ENCODE measurements at regions not wholly inside any gene's neighbourhood (a gene's known extent, or its start where the extent isn't known, plus 50 kb on each side); places are given as distances from the start of the nearest gene placed in this dataset.

DNA sequence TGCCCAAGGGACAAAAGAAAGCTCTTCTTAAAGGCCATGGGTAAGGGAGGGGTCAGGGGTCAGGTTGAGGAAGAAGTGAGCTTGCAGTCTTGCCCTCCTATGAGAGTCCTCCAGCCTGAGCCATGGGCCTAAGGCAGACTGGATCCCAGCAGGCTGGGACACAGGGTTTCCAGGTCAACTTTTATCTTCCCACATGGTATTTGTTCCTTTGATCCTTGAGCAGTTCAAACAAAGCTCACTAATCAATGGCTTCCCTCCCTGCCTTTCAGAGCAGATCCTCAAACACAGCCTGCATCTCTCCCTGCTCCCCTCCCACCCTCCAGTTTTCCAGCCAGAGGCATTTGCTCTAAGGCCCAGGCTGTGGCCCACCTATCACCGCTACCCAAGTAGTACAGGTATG lies 589.3 kb downstream of the INSC start:
- FAIRE-seq (no peak), DNase-seq (ENCODE audit: extremely low read depth in 1 of 4, low spot score in 3 of 4) (no peak), ATAC-seq (no peak)
- CTCF ChIA-PET (ENCODE audit: low intra/inter-chr PET ratio), result no interaction called here
- Histone ChIP-seq H3K27ac (ENCODE audit: extremely low read depth, low read depth, low read length) (no peak overlapping the region), H3K27me3 (ENCODE audit: control insufficient read depth in 2 of 2, insufficient read depth in 2 of 2, low read length in 2 of 2) (no peaks in the 10 kb centered on the region), H3K79me2 (ENCODE audit: control insufficient read depth, insufficient read depth, low read length) (no peaks in the 10 kb centered on the region), H3K9me1 (ENCODE audit: control insufficient read depth, insufficient read depth, low read length) (no peaks in the 10 kb centered on the region), H2AFZ (ENCODE audit: low read depth, low read length) (no peak overlapping the region), H4K20me1 (replicated peaks; ENCODE audit: control insufficient read depth, insufficient read depth, low read length) (no peaks in the 10 kb centered on the region), H3K9ac (ENCODE audit: insufficient read depth in 1 of 2, low read depth in 2 of 2, low read length in 2 of 2) (no peak overlapping the region), H3K4me2 (ENCODE audit: insufficient read depth, low read length) (no peak overlapping the region), H3K36me3 (ENCODE audit: control insufficient read depth, insufficient read depth, low read length) (no peaks in the 10 kb centered on the region), H3K9me3 (replicated peaks; ENCODE audit: control insufficient read depth, insufficient read depth, low read depth, low read length) (no peaks in the 10 kb centered on the region), H3K4me3 (no peak overlapping the region), H3K4me1 (replicated peaks in 1 of 2; ENCODE audit: control insufficient read depth in 2 of 2, insufficient read depth in 2 of 2, low read length in 2 of 2) (0 out of 5 replicates have a peak, but pooled peaks cover 0 to 4% of the 10 kb centered on the region in 2 experiments)
- TF ChIP-seq NR2C1 (IDR thresholded peaks at IDR 0.05) (no peak), NR2C1 (tag; IDR thresholded peaks at IDR 0.05) (no peak), SNIP1 (IDR thresholded peaks at IDR 0.05; ENCODE audit: low read depth) (no peak), BCL6 (CRISPR knock-in tag; IDR thresholded peaks at IDR 0.05) (no peak), BRF1 (IDR thresholded peaks at IDR 0.05; ENCODE audit: borderline replicate concordance, extremely low read depth, insufficient read length) (no peak), FOXJ2 (tag; IDR thresholded peaks at IDR 0.05) (no peak), ATF1 (CRISPR knock-in tag; IDR thresholded peaks at IDR 0.05) (no peak), ATF1 (tag; IDR thresholded peaks at IDR 0.05) (no peak), RBFOX2 (IDR thresholded peaks at IDR 0.05; ENCODE audit: low read depth, low read length) (no peak), ZNF668 (CRISPR knock-in tag; IDR thresholded peaks at IDR 0.05) (no peak), MCM7 (IDR thresholded peaks at IDR 0.05) (no peak), SMARCE1 (IDR thresholded peaks at IDR 0.05) (no peak), U2AF1 (optimal IDR thresholded peaks at IDR 0.05; ENCODE audit: low read depth, low read length) (no peak), ILK (tag; IDR thresholded peaks at IDR 0.05; ENCODE audit: borderline replicate concordance, low read depth) (no peak)
- intact Hi-C loops (cut with micrococcal nuclease) (no loop called here), in situ Hi-C loops (cut with MboI) (no loop called here)
- POLR2A ChIA-PET, result no interaction called here
- no TSS peak for BruUV-seq (replicated peaks)
- WGBS (ENCODE audit: insufficient coverage, low coverage, missing lambda C conversion rate), result 0% methylated on average over 1 of the region's 1 CpG
